NCI-H2029 treated with DMSO at 0.1 percent for 48 hours (cell line): ENCODE measurements at regions not wholly inside any gene's neighbourhood (a gene's known extent, or its start where the extent isn't known, plus 50 kb on each side); places are given as distances from the start of the nearest gene placed in this dataset.
"Not testable (repeated sequence)": the region's sequence is repeated elsewhere in the genome, so short reads cannot be mapped to it uniquely, and the experiment has no call there.

ENCODE experiments used
- DNase-seq: peaks from one replicate; lab custom pipeline; 2025; lab: John Stamatoyannopoulos, UW

DNA sequence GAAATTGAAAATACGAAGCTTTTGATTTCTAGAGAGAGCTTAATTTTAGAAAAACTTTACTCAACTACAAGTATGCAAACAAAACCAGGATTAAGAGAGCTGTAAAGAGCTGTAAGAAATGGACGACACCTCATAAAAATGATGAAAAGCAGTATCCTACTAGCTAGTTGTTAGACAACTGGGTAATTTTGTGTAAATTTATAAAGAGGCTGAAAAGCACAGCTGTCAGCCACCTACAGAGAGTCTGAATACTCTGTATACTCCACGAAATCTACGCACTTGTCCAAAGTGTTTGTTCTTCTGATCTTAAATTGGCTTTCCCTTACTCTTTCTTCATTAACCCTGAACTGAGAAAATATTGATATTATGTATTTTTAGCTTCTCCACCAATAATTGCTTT, 808.4 kb upstream of the EPHA7 start:
- no peak for DNase-seq

DNA sequence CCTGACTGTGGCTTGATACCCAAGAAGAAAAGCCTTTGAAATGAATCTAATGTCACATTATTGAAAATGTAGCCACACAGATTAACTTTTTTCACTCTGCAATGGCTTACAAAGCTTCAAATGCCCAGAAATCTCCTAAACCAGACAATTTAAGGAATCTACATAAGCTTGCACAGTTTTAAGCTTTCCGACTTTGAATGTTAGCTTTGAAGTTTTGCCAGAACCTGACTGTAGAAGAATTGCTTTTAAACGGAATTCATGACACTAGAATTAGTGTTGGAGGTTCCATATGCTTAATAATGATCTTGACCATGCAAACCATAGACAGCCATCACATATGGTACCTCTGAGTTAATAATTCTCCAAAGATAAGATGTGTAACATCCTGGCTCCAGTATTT, 798.5 kb upstream of the EPHA7 start:
- no peak for DNase-seq

DNA sequence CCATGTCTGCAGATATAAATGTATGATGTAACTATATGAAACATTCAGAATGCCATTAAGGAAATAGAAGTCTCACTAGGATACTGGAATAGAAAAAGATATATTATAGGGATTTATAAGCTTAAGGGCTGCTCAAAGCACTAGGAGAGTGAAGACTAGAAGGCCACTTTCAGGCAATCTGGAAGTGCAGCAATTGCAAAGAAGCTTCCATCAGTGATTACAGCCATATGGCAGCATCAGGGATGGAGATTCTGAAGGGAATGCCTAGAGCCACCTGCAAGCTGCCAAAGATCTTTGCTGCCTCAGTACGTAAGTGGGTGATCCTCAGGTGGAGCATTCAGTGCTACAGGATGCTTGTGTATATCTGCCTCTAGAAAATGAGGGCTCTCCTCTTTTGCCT, 796.2 kb upstream of the EPHA7 start:
- no peak for DNase-seq

DNA sequence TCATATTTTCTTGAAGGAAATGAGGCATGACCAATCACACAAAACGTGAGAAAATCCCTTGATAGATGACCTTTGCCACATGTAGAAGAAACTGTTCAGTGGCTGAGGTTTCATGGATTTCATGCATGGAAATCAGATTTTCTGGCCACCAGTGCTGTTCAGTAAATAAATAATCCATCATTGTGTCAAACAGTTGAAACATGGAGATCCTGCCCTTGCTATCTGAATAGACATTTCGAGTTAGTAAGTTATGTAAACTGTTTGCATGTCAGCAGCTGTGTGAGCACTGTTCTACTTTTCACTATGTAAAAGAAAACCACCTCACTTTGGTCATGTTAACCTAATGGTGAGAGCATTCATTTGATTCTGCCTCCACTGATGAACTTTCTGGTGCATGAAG, 793.9 kb upstream of the EPHA7 start:
- no peak for DNase-seq

DNA sequence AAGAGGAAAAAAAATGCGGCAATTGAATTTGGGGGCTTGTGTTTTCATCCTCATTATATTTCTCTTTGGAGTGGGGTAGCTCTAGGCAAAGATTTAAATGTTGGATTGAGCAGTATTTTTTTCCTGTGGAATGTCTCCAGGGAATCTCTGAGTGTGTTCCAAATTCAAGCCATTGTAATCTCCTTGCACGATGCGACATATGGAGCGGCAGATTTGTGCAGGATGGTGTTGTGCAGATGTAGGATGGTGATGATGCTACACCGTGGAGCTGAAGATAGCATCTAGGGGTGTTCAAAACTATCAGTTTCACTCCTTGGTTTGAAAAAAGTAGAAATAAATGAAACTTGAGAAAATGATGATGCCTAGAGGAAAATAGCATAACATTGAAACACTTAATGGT, 777.5 kb upstream of the EPHA7 start:
- DNase-seq, result no peak

DNA sequence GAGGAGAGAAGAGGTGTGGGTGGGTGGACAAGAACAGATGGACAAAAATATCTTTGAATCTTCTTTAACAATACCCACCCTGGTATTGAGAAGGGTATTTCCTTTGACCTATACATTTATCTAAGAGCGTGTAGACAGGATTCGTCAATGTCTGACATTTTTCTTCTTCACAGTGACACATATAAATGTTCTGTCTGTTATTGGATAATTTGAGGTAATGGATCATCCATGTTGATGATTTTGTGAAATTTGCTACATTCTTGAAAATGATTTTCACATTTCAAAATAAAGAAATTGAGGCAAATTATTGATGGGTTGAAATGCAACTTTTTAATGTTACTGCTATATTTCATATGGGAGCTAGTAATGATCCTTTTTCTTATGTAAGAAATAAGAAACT, 770.7 kb upstream of the EPHA7 start:
- no peak for DNase-seq

DNA sequence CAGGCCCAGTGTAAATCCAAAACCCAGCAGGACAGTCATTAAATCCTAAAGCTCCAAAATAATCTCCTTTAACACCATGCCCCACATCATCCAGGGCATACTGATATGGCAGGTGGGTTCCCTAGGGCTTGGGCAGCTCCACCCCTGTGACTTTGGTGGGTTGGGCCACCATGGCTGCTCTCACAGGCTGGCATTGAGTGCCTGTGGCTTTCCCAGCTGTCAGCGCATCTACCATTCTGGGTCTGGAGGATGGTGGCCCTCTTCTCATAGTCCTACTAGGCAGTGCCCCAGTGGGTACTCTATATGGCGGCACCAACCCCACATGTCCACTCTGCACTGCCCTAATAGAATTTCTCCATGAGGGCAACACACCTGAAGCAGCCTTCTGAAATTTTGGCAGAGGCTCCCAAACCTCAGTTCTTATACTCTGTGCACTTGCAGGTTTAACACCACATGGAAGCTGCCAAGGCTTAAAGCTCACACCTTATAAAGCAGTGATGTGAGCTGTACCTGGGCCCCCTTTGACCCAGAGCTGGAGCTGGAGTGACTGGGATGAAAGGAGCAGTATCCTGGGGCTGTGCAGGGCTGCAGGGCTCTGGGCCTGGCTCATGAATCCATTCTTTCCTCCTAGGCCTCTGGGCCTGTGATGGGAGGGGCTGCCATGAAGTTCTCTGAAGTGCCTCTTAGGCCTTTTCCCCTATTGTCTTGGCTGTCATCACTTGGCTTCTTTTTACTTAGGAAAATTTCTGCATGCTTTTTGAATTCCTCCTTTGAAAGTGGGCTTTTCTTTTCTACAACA, 765.5 kb upstream of the EPHA7 start:
- DNase-seq, result no peak

DNA sequence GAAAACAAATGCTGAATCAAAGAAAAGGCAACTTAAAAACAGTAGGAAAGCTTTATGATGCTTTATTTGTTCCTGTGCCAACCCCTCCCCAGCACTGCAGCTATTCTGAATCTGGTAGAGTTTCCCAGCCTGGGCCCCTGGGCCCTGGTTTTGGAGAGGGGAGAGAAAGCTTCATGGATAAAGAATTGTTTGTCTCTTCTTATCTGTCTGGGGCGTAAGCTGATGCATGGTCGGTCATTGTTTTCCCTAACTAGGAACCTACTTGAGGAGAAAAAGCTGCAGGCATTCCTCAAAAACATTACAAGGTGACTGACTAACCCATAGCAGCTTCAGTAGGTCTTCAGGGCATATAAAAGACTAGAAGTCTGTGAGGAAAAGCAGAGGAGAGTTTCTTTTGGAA, 758.1 kb upstream of the EPHA7 start:
- no peak for DNase-seq

DNA sequence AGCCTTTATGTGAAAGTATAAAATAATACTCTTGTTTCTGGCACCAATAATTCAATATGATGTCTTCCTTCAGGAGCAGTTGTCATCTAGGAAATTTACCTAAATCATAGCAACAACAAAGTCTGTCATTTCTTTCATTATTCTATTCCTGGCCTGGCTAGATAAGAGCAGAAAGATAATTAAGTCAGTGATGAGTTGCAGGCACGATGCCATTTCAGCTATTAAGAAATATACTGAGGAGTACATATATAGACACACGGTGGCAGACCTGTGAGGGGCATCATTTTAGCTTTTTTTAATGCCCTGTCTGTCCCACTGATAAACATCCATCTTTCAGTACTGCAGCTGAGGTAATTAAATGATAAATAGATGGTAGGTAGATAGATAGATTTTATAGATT, 756.1 kb upstream of the EPHA7 start:
- DNase-seq, result no peak

DNA sequence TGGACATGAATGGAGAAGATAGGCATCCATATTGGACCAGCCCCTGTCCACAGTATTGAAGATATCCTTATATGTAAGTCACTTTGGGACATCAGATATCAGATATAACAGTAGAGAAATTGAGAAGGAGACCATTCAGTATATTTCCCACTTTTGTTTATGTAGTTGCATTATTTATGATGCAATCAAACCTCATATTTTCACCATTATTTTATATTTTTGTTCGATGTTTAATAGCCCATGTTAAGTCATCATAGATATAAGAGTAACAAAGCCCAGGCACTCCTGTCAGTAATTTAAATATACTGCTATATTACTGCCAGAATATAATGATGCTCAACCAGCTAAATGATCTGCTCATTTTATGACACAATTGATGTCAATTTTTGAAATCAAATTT, 744.5 kb upstream of the EPHA7 start:
- no peak for DNase-seq

DNA sequence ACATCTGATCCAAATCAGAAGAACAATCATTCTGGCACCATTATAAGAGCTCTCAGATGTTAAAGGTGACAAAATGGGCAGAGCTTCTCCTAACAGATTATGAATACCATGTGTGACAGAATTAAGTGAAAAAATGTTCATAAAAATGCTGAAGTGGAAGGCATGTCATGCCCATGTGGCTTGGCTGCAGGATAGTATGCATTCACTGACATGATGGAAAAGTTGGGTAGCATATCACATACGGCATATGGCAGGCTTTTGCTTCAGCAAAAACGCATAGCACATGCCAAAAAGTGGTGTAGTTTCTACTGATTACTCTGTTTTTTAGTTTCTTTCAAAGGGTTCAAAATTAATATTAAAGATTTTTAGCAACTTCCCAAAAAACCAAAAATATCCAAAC, 731.5 kb upstream of the EPHA7 start:
- no peak for DNase-seq

DNA sequence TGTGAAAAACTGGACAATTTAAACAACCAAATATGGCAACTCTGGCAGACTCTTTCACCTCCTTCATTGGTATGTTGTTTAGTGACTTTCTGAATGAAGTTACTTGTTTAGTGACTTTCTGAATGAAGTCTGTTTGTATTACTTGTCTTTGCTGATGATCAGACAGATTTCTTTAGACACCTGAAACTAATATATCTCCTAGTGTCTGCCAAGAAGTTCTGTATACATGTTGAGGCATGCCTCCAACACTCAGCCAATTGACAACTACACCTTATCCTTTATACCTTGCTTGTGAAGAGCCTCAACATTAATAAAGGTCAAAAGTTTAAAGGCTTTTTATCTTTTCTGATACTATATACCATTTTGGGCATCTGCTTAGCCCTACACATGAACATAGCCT, 725.4 kb upstream of the EPHA7 start:
- no peak for DNase-seq

DNA sequence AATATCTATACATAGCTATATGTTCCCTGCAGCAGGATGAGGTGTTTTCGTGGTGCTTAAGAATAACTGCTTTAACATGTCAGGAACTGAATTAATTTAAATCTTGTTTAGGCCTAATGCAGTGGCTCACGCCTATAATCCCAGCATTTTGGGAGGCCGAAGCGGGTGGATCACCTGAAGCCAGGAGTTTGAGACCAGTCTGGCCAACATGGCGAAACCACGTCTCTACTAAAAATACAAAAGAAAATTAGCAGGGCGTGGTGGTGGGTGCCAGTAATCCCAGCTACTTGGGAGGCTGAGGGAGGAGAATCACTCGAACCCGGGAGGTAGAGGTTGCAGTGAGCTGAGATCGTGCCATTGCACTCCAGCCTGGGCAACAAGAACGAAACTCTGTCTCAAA, 717.8 kb upstream of the EPHA7 start:
- not testable (repeated sequence) for DNase-seq

DNA sequence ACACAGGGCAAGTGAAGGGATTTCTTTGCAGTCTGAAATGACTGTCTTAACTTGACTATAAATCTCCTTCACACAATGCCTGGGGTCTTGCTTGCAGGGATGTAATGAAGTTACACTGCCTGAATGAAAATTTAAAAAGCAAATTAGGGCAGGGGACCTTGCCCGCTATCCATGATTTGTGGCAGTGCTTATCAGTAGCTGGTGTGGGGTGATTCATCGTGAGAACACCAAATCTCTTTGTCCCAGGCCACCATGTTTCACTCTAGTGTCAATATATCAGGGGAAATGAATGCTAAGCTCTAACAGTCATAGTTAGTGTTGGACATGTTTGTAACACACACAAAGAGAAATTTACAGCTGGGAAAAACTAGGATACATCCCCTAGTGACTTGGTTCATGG, 713.7 kb upstream of the EPHA7 start:
- no peak for DNase-seq

DNA sequence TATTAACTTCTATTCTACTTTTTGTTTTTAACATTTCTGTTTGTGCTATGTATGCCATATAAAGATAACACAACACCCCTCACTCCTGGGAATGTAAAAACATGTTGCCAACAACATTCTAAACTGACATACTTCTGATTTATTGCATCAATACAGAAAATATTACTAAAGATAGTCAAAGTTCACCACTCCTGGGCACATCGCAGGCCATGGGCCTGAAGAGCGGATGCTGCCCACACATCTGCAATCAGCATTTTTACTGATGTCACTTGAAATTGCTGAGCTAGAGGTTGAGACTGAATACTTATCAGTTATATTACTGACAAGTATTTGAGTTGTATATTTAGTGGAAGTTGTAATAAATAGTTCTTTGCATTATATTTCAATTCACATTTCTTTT, 711.9 kb upstream of the EPHA7 start:
- no peak for DNase-seq

DNA sequence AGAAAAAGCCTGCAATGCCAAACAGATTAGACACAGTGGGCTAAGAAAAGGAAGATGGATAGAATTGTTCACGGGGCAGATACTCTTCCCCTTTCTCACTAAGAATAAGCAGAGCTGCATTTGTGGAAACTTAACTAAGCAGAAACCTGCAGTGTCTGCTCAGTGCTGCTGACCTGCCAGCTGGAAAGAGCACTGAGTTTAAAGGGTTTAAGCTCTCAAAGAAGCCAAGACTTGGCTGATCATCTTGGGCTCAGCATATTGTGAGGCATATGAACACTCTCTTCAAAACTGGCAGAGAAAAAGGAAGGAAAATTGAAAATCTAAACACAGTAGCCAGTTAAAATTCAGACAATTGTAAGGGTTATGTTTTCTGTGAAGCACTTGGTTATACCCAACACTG, 711.1 kb upstream of the EPHA7 start:
- DNase-seq, result no peak

DNA sequence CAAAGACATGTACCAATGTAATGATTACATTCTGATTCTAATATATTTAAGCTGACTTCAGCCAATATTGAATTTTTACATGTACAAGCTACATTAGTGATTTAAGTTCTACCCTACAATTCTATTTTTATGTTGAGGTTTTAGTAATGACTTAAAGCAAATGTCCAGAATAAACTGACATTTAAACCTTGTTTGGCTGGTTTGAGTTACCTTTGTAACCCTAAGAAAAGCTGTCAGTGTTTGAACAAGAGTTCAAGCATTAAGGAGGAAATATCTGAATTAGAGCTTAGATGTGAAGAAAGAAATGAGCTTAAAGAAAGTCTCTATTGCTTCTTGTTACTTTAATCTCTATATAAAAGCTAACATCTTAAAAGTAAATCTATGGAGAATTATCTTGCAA, 710.6 kb upstream of the EPHA7 start:
- DNase-seq, result no peak

DNA sequence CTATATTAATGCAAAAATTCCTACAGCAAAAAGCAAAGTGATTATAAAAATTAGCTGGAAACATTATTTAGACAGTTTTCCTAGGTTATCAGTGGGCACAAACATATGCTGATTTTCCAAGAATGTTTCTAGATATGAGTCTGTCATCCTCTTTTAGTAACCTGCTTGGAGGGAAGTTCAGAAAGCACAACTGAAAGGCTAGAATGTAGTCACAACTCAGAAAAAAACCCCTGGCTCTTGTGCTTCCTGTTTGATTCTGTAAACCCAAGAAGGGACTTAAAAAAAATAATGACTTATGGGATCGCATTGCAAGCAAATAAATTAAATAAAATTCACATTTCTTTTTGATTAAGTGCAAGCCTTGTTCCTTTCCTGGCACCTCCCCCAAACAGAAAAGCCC, 708.4 kb upstream of the EPHA7 start:
- DNase-seq, result no peak

DNA sequence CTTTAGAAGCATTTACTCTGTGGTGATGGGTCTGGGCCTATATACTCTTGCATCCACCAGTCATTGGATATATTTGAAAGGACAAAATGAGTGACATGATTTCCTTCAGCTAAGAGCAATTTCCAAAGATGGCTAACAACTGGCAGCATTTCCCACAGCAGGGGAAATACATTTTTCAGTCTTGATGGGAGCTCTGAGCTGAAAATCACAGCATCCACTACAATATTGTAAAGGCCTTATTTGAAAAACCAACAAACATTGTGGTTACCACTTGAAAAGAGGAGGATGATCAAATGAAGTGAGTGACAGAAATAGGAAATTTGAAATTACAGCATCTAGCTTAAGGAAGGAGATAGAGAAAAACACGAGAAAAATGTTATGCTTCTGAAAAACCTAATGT, 705.0 kb upstream of the EPHA7 start:
- no peak for DNase-seq

DNA sequence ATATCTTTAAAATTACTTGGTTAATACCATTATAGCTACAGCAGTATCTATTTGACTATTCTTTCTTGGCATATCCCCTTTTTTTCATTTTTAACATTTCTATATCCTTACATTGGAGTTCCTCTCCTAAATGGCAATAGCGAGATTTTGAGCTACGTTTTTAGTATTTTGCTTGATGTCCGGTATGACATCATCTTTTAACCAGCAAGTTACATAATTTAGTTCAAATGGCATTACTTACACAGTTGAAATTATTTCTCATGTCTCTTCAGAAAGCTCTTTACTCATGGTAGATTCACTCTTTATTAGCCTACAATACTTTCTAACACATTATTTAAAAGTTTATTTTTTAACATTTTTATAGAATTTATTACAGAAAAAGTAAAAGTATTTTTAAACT, 701.7 kb upstream of the EPHA7 start:
- no peak for DNase-seq

DNA sequence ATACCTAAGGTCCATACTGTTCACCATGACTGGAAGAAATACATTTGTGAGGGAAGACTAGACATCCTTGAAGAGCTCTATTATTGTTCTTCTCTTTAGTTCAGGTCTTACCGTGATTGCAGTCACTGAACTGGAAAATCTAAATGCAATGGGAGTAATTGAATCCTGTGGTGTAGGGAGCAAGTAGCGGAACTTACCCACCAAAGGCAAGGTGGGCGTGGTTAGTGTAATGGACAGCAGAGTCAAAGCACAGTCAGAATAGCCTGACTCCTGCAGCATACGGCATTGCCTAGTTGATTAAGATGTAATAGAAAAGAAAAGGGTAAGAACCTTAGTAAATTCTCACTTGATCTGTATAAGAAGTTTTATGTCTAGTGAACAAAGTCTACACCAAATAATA, 679.7 kb upstream of the EPHA7 start:
- DNase-seq, result no peak

DNA sequence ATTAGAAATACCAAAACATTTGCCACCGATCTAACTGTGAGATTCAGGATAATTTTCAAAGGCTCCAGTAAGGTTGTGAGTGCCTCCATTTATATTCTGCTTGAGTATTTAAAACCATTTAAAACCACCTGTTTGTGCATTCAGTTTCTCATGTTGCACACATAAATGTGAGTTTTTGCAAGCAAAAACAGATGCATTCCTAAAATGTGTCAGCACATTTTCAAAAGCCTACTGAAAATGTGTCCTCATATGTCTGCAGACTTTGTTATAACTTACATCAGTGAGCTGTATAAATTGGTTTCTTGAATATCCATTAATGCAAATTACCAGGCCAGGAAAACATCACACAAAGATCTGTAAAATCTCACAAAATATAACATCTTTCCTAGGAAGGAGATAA, 676.6 kb upstream of the EPHA7 start:
- no peak for DNase-seq

DNA sequence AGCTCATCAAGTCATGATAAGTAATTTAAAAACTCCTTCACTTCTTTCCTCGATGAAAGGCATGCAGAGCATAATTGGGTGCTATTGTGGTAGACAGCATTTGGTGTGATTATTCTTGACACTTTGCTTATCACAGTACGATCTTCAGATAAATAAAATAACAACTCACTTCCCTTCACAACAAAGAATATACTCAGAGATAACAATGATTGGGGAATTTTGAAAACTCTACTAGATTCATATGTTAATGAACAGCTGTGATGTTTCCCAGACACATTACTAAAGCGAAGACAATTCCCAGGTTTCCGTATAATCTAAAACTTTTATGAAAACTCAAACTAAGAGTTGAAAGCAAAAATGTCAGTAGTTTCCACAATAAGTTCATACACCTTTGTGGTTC, 670.6 kb upstream of the EPHA7 start:
- DNase-seq, result no peak

DNA sequence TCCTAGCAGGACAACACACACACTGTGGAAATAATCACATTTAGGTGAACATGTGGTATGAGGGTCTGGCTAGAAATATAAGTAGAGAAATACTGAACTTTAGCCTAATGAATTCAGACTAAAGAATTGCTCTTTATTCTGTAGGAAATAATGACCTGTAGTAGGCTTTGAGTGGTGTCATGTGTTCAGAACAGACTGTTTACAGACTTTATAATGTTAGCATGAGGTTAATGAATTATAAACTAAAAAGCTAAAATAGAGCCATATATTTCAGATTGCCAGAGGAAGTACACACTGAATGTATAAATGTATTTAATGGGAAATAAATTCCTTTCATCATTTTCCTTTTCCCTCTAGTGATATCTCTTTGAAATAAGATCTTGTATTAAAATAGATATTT, 669.5 kb upstream of the EPHA7 start:
- no peak for DNase-seq

DNA sequence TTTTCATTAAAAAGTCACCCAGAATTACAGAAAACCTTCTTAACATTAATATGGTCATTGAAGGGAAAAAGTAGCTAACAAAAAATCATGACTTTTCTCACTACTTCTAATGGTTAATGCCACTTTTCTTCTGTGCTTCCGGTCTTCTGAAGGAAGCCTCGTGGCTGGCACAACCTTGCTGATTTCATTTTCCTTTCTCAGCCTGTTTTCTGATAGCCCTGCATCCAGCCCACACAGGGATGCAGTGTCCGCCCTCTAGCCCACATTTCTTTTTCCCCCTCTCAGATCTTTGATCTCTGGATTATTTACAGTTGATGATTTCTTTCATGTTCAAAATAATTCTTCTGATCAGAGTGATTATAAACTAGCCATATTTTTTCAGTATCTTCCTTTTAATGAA, 655.4 kb upstream of the EPHA7 start:
- no peak for DNase-seq
